Naive thymus-derived CD8-positive, alpha-beta T cell (primary cell): ENCODE measurements at regions not wholly inside any gene's neighbourhood (a gene's known extent, or its start where the extent isn't known, plus 50 kb on each side); places are given as distances from the start of the nearest gene placed in this dataset.

Experiments
- ATAC-seq, 2 donors: fragments of 150-1000 bp; cut with Tn5 transposase in 1 of 2; sonication (Bioruptor Pico), chemical (Tn5 transposase) in 1 of 2; 1 replicate in 1 of 2; 2 replicates in 1 of 2; pipeline ENCODE4 v1.10.0; 2021; ENCODE audit warnings: mild to moderate bottlenecking in 2 of 2, moderate library complexity in 2 of 2
- POLR2A ChIA-PET: fragments of 350-600 bp; sonication (Branson Sonifier 250); formaldehyde crosslinking; loops from one replicate; lab custom pipeline; 2021; ENCODE audit warnings: antibody characterized with exemption; lab: Charles Lee
- DNase-seq, 10 donors: peaks; one replicate each; pipeline versions ENCODE4 v3.0.0 to v3.0.0-alpha.2; 2020 to 2022
- H3K27ac Mint-ChIP-seq, 10 donors: one replicate each; pipeline ENCODE4 v1.8.0; 2020 to 2022; ENCODE audit warnings: mild to moderate bottlenecking in 10 of 10, mixed read lengths in 10 of 10, moderate library complexity in 4 of 10, inconsistent platforms in 1 of 10
- H3K27me3 Mint-ChIP-seq, 5 donors: one replicate each; pipeline ENCODE4 v1.8.0; 2021 to 2022; ENCODE audit warnings: mixed read lengths in 5 of 5
- H3K36me3 Mint-ChIP-seq, 3 donors: one replicate each; pipeline ENCODE4 v1.8.0; 2020 to 2022; ENCODE audit warnings: mixed read lengths in 3 of 3, mild to moderate bottlenecking in 2 of 3, inconsistent platforms in 1 of 3
- H3K4me1 Mint-ChIP-seq, 4 donors: one replicate each; pipeline ENCODE4 v1.8.0; 2021 to 2022; ENCODE audit warnings: mixed read lengths in 4 of 4
- H3K4me3 Mint-ChIP-seq, 10 donors: one replicate each; pipeline ENCODE4 v1.8.0; 2020 to 2022; ENCODE audit warnings: mild to moderate bottlenecking in 10 of 10, mixed read lengths in 10 of 10, moderate library complexity in 6 of 10, inconsistent platforms in 1 of 10
- H3K9me3 Mint-ChIP-seq, 9 donors: one replicate each; pipeline ENCODE4 v1.8.0; 2020 to 2022; ENCODE audit warnings: mixed read lengths in 9 of 9, mild to moderate bottlenecking in 3 of 9, inconsistent platforms in 1 of 9, moderate library complexity in 1 of 9

- Mint-ChIP-seq H3K27ac (peak overlapping the region in 1 of 10 donors; percentile 46), H3K4me3 (no peak overlapping the region), H3K27me3 (peaks cover 0 to 11% (median 6%) of the 10 kb centered on the region in 5 donors), H3K36me3 (no peaks in the 10 kb centered on the region), H3K4me1 (no peaks in the 10 kb centered on the region), H3K9me3 (no peaks in the 10 kb centered on the region)
- POLR2A ChIA-PET, result no interaction called here
- DNase-seq, result no peak
- ATAC-seq, result no peak
Observed at GRCh38 chr2:16216558-16216945, 276.2 kb downstream of the MYCN start.

- POLR2A ChIA-PET, result no interaction called here
- ATAC-seq (no peak), DNase-seq (no peak)
- peaks cover 0 to 9% (median 3%) of the 10 kb centered on the region in 5 donors for H3K27me3 Mint-ChIP-seq
- no peaks in the 10 kb centered on the region for H3K9me3 Mint-ChIP-seq
- no peak overlapping the region for H3K4me3 Mint-ChIP-seq
- peak overlapping the region in 1 of 10 donors; percentile 46 for H3K27ac Mint-ChIP-seq
- H3K36me3 Mint-ChIP-seq, result no peaks in the 10 kb centered on the region
- H3K4me1 Mint-ChIP-seq, result no peaks in the 10 kb centered on the region
Observed at GRCh38 chr2:16215902-16216557, 275.7 kb downstream of the MYCN start.

- Mint-ChIP-seq H3K36me3 (no peaks in the 10 kb centered on the region), H3K27me3 (peaks cover 0 to 11% (median 4%) of the 10 kb centered on the region in 5 donors), H3K4me1 (no peaks in the 10 kb centered on the region), H3K4me3 (no peak overlapping the region), H3K27ac (peak overlapping the region in 1 of 10 donors; percentile 63), H3K9me3 (no peaks in the 10 kb centered on the region)
- no peak for DNase-seq
- ATAC-seq, result no peak
- POLR2A ChIA-PET, result no interaction called here
Observed at GRCh38 chr2:16214861-16215260, 274.5 kb downstream of the MYCN start.

GRCh38 chr2:16214391-16214790 lies 274.0 kb downstream of the MYCN start:
- H3K9me3 Mint-ChIP-seq, result no peaks in the 10 kb centered on the region
- POLR2A ChIA-PET, result no interaction called here
- H3K27ac Mint-ChIP-seq, result no peak overlapping the region
- no peak overlapping the region for H3K4me3 Mint-ChIP-seq
- H3K27me3 Mint-ChIP-seq, result peaks cover 0 to 11% (median 4%) of the 10 kb centered on the region in 5 donors
- H3K4me1 Mint-ChIP-seq, result no peaks in the 10 kb centered on the region
- DNase-seq (no peak), ATAC-seq (no peak)
- no peaks in the 10 kb centered on the region for H3K36me3 Mint-ChIP-seq

GRCh38 chr2:16212321-16212720 lies 272.0 kb downstream of the MYCN start:
- H3K36me3 Mint-ChIP-seq, result no peaks in the 10 kb centered on the region
- H3K9me3 Mint-ChIP-seq, result peaks cover 0 to 8% (median 3%) of the 10 kb centered on the region in 9 donors
- no peak for DNase-seq
- H3K27me3 Mint-ChIP-seq, result peaks cover 0 to 15% (median 4%) of the 10 kb centered on the region in 5 donors
- H3K4me1 Mint-ChIP-seq, result no peaks in the 10 kb centered on the region
- POLR2A ChIA-PET, result no interaction called here
- no peak overlapping the region for H3K4me3 Mint-ChIP-seq
- no peak overlapping the region for H3K27ac Mint-ChIP-seq
- ATAC-seq, result no peak

GRCh38 chr2:16211341-16211740 lies 271.0 kb downstream of the MYCN start:
- H3K27me3 Mint-ChIP-seq, result peaks cover 0 to 19% (median 0%) of the 10 kb centered on the region in 5 donors
- H3K36me3 Mint-ChIP-seq, result no peaks in the 10 kb centered on the region
- POLR2A ChIA-PET, result no interaction called here
- ATAC-seq (no peak), DNase-seq (no peak)
- H3K9me3 Mint-ChIP-seq, result peaks cover 0 to 8% (median 3%) of the 10 kb centered on the region in 9 donors
- no peaks in the 10 kb centered on the region for H3K4me1 Mint-ChIP-seq
- H3K27ac Mint-ChIP-seq, result no peak overlapping the region
- no peak overlapping the region for H3K4me3 Mint-ChIP-seq

- H3K9me3 Mint-ChIP-seq, result peaks cover 0 to 8% (median 3%) of the 10 kb centered on the region in 9 donors
- H3K36me3 Mint-ChIP-seq, result no peaks in the 10 kb centered on the region
- H3K4me3 Mint-ChIP-seq, result no peak overlapping the region
- H3K27ac Mint-ChIP-seq, result no peak overlapping the region
- no peaks in the 10 kb centered on the region for H3K4me1 Mint-ChIP-seq
- POLR2A ChIA-PET, result no interaction called here
- ATAC-seq (no peak), DNase-seq (no peak)
- H3K27me3 Mint-ChIP-seq, result peaks cover 0 to 19% (median 0%) of the 10 kb centered on the region in 5 donors
Observed at GRCh38 chr2:16210841-16211240, 270.5 kb downstream of the MYCN start.

GRCh38 chr2:16209799-16210198 lies 269.4 kb downstream of the MYCN start:
- ATAC-seq (no peak), DNase-seq (no peak)
- no peak overlapping the region for H3K27ac Mint-ChIP-seq
- POLR2A ChIA-PET, result no interaction called here
- H3K9me3 Mint-ChIP-seq, result peaks cover 0 to 8% (median 3%) of the 10 kb centered on the region in 9 donors
- H3K36me3 Mint-ChIP-seq, result no peaks in the 10 kb centered on the region
- no peaks in the 10 kb centered on the region for H3K4me1 Mint-ChIP-seq
- H3K4me3 Mint-ChIP-seq, result no peak overlapping the region
- peaks cover 0 to 17% (median 0%) of the 10 kb centered on the region in 5 donors for H3K27me3 Mint-ChIP-seq

- Mint-ChIP-seq H3K27ac (no peak overlapping the region), H3K9me3 (peaks cover 0 to 8% (median 3%) of the 10 kb centered on the region in 9 donors), H3K4me1 (no peaks in the 10 kb centered on the region), H3K4me3 (no peak overlapping the region), H3K27me3 (peaks cover 0 to 17% (median 1%) of the 10 kb centered on the region in 5 donors), H3K36me3 (no peaks in the 10 kb centered on the region)
- POLR2A ChIA-PET, result no interaction called here
- ATAC-seq, result no peak
- no peak for DNase-seq
Observed at GRCh38 chr2:16208921-16209320, 268.6 kb downstream of the MYCN start.

GRCh38 chr2:16208241-16208797 lies 268.0 kb downstream of the MYCN start:
- H3K36me3 Mint-ChIP-seq, result no peaks in the 10 kb centered on the region
- peaks cover 0 to under 1% (median 0%) of the 10 kb centered on the region in 4 donors for H3K4me1 Mint-ChIP-seq
- H3K9me3 Mint-ChIP-seq, result peaks cover 0 to 8% (median 3%) of the 10 kb centered on the region in 9 donors
- peaks cover 0 to 23% (median 1%) of the 10 kb centered on the region in 5 donors for H3K27me3 Mint-ChIP-seq
- peak overlapping the region in 1 of 10 donors; percentile 56 for H3K27ac Mint-ChIP-seq
- POLR2A ChIA-PET, result no interaction called here
- DNase-seq (no peak), ATAC-seq (no peak)
- no peak overlapping the region for H3K4me3 Mint-ChIP-seq

- Mint-ChIP-seq H3K27me3 (peaks cover 0 to 25% (median 1%) of the 10 kb centered on the region in 5 donors), H3K27ac (no peak overlapping the region), H3K36me3 (no peaks in the 10 kb centered on the region), H3K4me1 (peaks cover 0 to 2% (median 0%) of the 10 kb centered on the region in 4 donors), H3K9me3 (peaks cover 0 to 8% (median 3%) of the 10 kb centered on the region in 9 donors), H3K4me3 (no peak overlapping the region)
- ATAC-seq (no peak), DNase-seq (no peak)
- POLR2A ChIA-PET, result no interaction called here
Observed at GRCh38 chr2:16207611-16208010, 267.3 kb downstream of the MYCN start.

GRCh38 chr2:16207151-16207550 lies 266.8 kb downstream of the MYCN start:
- POLR2A ChIA-PET, result no interaction called here
- Mint-ChIP-seq H3K4me1 (peaks cover 0 to 2% (median 0%) of the 10 kb centered on the region in 4 donors), H3K27me3 (peaks cover 0 to 25% (median 1%) of the 10 kb centered on the region in 5 donors), H3K36me3 (no peaks in the 10 kb centered on the region), H3K9me3 (peaks cover 0 to 8% (median 3%) of the 10 kb centered on the region in 9 donors), H3K4me3 (no peak overlapping the region), H3K27ac (no peak overlapping the region)
- ATAC-seq, result no peak
- no peak for DNase-seq

GRCh38 chr2:16206191-16206944 lies 266.0 kb downstream of the MYCN start:
- Mint-ChIP-seq H3K4me1 (peaks cover 0 to 2% (median 0%) of the 10 kb centered on the region in 4 donors), H3K9me3 (peaks cover 0 to 8% (median 3%) of the 10 kb centered on the region in 9 donors), H3K27me3 (peaks cover 0 to 25% (median 1%) of the 10 kb centered on the region in 5 donors), H3K4me3 (no peak overlapping the region), H3K36me3 (no peaks in the 10 kb centered on the region), H3K27ac (no peak overlapping the region)
- ATAC-seq (no peak), DNase-seq (no peak)
- POLR2A ChIA-PET, result no interaction called here
